RWPE2 (cell line): ENCODE measurements at regions not wholly inside any gene's neighbourhood (a gene's known extent, or its start where the extent isn't known, plus 50 kb on each side); places are given as distances from the start of the nearest gene placed in this dataset.
"Not testable (repeated sequence)": the region's sequence is repeated elsewhere in the genome, so short reads cannot be mapped to it uniquely, and the experiment has no call there.

Experiments used
- ATAC-seq: fragments of 200-7000 bp; cut with Tn5 transposase; 3 replicates; pipeline ENCODE4 v1.9.1; 2021; ENCODE audit warnings: low read depth
- DNase-seq: peaks from one replicate; pipeline ENCODE4 v3.0.0-alpha.2; 2020; ENCODE audit warnings: low spot score
- H3K27ac ChIP-seq: fragments of 450-650 bp; 2 replicates; pipeline ENCODE4 v1.5.1; 2017; ENCODE audit warnings: mild to moderate bottlenecking; ENCODE audit not compliant: poor library complexity, severe bottlenecking
- H3K27me3 ChIP-seq: fragments of 250-450 bp; sonication (Bioruptor Pico); 2 replicates; pipeline ENCODE4 v1.5.1; 2021; ENCODE audit warnings: mild to moderate bottlenecking, moderate library complexity; ENCODE audit not compliant: insufficient read depth, poor library complexity, severe bottlenecking
- H3K36me3 ChIP-seq: fragments of 250-450 bp; sonication (Bioruptor Pico); 2 replicates; pipeline ENCODE4 v1.5.1; 2020; ENCODE audit warnings: low read depth, mild to moderate bottlenecking, moderate library complexity
- H3K4me1 ChIP-seq: fragments of 250-450 bp; sonication (Bioruptor Pico); 2 replicates; pipeline ENCODE4 v1.5.1; 2021; ENCODE audit warnings: mild to moderate bottlenecking, moderate library complexity; ENCODE audit not compliant: insufficient read depth, poor library complexity, severe bottlenecking
- H3K4me3 ChIP-seq: fragments of 250-450 bp; sonication (Bioruptor Pico); 2 replicates; pipeline ENCODE4 v1.5.1; 2021; ENCODE audit warnings: mild to moderate bottlenecking, moderate library complexity; ENCODE audit not compliant: severe bottlenecking
- H3K9me3 ChIP-seq: fragments of 250-450 bp; sonication (Bioruptor Pico); 2 replicates; pipeline ENCODE4 v1.5.1; 2021; ENCODE audit warnings: mild to moderate bottlenecking, moderate library complexity; ENCODE audit not compliant: severe bottlenecking
- CTCF ChIP-seq: fragments of 450-650 bp; IDR thresholded peaks from one replicate; pipeline ENCODE4 v1.5.1; 2017; ENCODE audit warnings: mild to moderate bottlenecking, moderate library complexity; ENCODE audit not compliant: poor library complexity, severe bottlenecking

- H3K36me3 ChIP-seq: no peaks in the 10 kb centered on the region
- DNase-seq: no peak
- H3K4me1 ChIP-seq: no peaks in the 10 kb centered on the region
- H3K9me3 ChIP-seq: no peaks in the 10 kb centered on the region
- no peak for TF ChIP-seq CTCF
- H3K27ac ChIP-seq: no peak overlapping the region
- no peaks in the 10 kb centered on the region for H3K27me3 ChIP-seq
- no peak for ATAC-seq
- H3K4me3 ChIP-seq: no peak overlapping the region
These were observed 744.7 kb upstream of the ADGRL3 start for GRCh38 chr4:60455380-60455779.

- Histone ChIP-seq H3K27ac (no peak overlapping the region), H3K4me1 (no peaks in the 10 kb centered on the region), H3K9me3 (no peaks in the 10 kb centered on the region), H3K36me3 (no peaks in the 10 kb centered on the region), H3K4me3 (no peak overlapping the region), H3K27me3 (no peaks in the 10 kb centered on the region)
- ATAC-seq (no peak), DNase-seq (no peak)
- no peak for TF ChIP-seq CTCF
These were observed 738.6 kb upstream of the ADGRL3 start for GRCh38 chr4:60461551-60461950.

GRCh38 chr4:60463857-60464502, 736.1 kb upstream of the ADGRL3 start:
- no peaks in the 10 kb centered on the region for H3K9me3 ChIP-seq
- DNase-seq: no peak
- no peaks in the 10 kb centered on the region for H3K36me3 ChIP-seq
- no peak overlapping the region for H3K27ac ChIP-seq
- no peak overlapping the region for H3K4me3 ChIP-seq
- no peak for TF ChIP-seq CTCF
- no peaks in the 10 kb centered on the region for H3K4me1 ChIP-seq
- H3K27me3 ChIP-seq: no peaks in the 10 kb centered on the region
- ATAC-seq: peak; percentile 17; the same call in 1 of the 3 replicates

GRCh38 chr4:60482921-60483351, 717.2 kb upstream of the ADGRL3 start:
- DNase-seq (no peak), ATAC-seq (no peak)
- H3K36me3 ChIP-seq: no peaks in the 10 kb centered on the region
- H3K27me3 ChIP-seq: no peaks in the 10 kb centered on the region
- peaks cover 19% of the 10 kb centered on the region for H3K4me1 ChIP-seq
- no peaks in the 10 kb centered on the region for H3K9me3 ChIP-seq
- no peak for TF ChIP-seq CTCF
- no peak overlapping the region for H3K4me3 ChIP-seq
- no peak overlapping the region for H3K27ac ChIP-seq

- no peak for TF ChIP-seq CTCF
- H3K27me3 ChIP-seq: no peaks in the 10 kb centered on the region
- H3K4me3 ChIP-seq: no peak overlapping the region
- no peaks in the 10 kb centered on the region for H3K36me3 ChIP-seq
- DNase-seq (no peak), ATAC-seq (peak; percentile 70; the same call in 2 of the 3 replicates)
- H3K27ac ChIP-seq: peak overlapping the region; percentile 27
- peaks cover 19% of the 10 kb centered on the region for H3K4me1 ChIP-seq
- H3K9me3 ChIP-seq: no peaks in the 10 kb centered on the region
These were observed 714.9 kb upstream of the ADGRL3 start for GRCh38 chr4:60485276-60485675.

GRCh38 chr4:60487118-60487761, 712.9 kb upstream of the ADGRL3 start:
- H3K4me1 ChIP-seq: peaks cover 19% of the 10 kb centered on the region
- H3K27me3 ChIP-seq, H3K9me3 ChIP-seq, H3K4me3 ChIP-seq, H3K36me3 ChIP-seq, H3K27ac ChIP-seq, DNase-seq, ATAC-seq: not testable (repeated sequence)
